Endometrium (tissue), 2 donors: ENCODE measurements at regions not wholly inside any gene's neighbourhood (a gene's known extent, or its start where the extent isn't known, plus 50 kb on each side); places are given as distances from the start of the nearest gene placed in this dataset.
"Not testable (repeated sequence)": the region's sequence is repeated elsewhere in the genome, so short reads cannot be mapped to it uniquely, and the experiment has no call there.

Source experiments
- FAIRE-seq: peaks from 2 replicates; lab custom pipeline; 2012; peaks lifted over from hg19 to GRCh38; lab: Jason Lieb, UNC
- donor health status: control.
- donor health status: control.

DNA sequence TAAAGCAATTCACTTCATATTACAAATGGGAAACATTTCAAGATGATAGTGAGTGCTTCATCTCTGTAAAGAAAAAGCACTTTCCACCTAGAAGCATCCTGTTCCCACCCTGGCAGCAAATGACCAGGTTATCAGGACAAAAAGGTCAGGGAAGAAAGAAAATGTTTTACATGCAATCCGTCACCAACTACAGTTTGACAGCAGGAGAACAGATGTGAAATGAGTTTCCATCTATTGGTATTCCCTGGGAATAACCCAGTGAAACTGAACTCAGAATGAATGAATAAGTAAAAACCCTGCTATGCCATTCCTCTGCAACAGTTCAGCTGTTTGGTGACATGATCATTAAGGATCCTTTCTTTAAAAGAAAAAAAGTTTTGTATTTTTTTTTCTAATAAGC, 67.6 kb downstream of the HTR1A start:
- FAIRE-seq, result no peak

- FAIRE-seq, result no peak
Observed at GRCh38 chr5:63878788-63879187, 83.5 kb downstream of the HTR1A start.

DNA sequence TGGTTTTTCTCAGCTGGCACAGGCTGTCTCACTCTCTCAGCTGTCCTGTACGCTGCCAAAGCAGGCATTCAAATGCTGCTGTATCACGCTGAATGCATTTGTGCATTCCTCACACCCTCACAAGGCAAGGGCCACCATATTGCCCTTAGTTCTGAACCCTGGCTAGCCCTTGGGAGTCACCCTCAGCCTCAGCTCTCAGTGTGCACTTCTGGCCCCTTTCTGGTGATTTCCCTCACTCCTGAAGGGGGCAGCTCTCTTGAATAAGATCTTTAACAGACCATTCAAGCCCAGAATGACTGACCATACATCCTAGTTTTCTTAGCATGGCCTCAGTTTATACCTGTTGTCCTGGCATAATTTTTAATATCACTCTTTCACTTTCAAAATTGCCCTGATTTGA, 84.3 kb downstream of the HTR1A start:
- FAIRE-seq, result no peak

- FAIRE-seq, result no peak
Observed at GRCh38 chr5:63860379-63860778, 101.9 kb downstream of the HTR1A start.

GRCh38 chr5:63854076-63854475, 108.2 kb downstream of the HTR1A start:
- FAIRE-seq, result no peak

GRCh38 chr5:63843190-63843589, 119.1 kb downstream of the HTR1A start:
- FAIRE-seq, result no peak

DNA sequence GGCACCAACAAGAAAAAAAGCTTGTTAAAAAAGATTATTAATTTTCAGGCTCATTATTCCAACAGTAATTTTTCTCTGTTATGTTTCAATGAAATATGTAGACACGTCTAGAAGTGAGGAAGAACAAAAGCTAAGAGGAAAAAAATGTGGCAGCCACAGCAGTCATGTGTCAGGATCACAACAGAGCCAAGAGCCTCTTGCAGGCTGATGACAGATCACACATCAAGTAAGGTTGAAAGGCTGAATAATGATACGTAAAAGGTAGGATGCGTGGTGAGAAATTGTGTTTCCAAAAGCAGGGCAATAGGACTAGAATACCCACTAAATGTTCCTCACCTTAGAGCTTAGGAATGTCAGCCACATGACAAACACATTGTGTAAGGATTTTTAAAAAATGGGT, 124.8 kb downstream of the HTR1A start:
- no peak for FAIRE-seq

- FAIRE-seq, result no peak
Observed at GRCh38 chr5:63831381-63831780, 130.9 kb downstream of the HTR1A start.

DNA sequence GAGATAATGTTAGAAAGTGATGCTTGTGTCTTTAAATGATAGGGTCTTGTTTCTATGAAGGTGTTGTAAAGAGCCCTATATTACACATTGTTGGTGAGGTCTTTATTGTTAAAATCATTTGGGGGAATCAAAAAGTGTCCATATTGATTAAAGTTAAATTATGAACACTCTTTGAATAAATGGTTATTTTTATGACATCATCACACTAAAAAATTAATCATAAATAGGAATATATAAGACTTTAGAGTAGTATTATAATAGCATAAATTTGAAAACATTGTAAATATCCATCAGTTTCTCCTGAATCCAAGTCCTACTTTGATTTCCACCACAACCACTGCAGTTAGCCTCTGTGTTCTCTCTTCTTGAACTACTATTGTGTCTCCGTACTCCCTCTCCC, 136.3 kb downstream of the HTR1A start:
- FAIRE-seq, result no peak

DNA sequence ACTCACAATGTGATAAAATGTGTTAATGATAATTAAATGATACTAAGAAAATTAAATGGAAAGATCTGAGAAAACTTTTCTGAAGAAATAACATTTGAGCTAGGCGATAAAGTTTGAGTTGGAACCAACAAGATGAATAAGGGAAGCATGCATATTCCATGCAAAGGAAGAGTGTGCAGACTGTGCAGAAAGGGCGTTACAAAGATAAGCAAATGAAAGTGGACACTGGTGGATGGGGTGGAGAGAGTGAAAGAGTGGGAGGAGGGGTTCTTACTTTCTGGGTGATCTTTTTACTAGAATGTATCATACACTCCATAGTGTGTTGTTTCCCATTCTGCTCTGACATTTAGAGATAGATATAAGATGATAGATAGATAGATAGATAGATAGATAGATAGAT, 138.7 kb downstream of the HTR1A start:
- FAIRE-seq, result no peak

GRCh38 chr5:63822614-63823013, 139.6 kb downstream of the HTR1A start:
- no peak for FAIRE-seq

GRCh38 chr5:63820577-63820976, 141.7 kb downstream of the HTR1A start:
- no peak for FAIRE-seq

DNA sequence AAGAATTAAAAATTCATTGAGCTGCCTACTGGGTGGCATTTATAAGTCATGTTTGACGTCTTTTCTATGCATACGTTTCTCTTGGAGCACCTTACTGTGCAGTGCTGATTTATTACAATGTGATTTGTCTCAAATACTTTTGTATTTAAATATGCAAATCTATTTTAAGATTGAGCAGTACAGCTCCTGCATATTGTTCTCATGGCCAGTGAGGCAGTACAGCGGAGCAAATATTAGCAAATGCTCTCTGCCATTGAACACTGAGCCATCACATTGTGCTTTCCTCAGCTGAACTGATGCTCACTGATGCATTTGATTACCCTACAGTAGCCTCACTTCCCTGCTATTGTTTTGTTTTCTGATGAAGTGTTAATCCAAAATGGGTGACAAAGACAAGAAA, 149.6 kb downstream of the HTR1A start:
- FAIRE-seq, result no peak

DNA sequence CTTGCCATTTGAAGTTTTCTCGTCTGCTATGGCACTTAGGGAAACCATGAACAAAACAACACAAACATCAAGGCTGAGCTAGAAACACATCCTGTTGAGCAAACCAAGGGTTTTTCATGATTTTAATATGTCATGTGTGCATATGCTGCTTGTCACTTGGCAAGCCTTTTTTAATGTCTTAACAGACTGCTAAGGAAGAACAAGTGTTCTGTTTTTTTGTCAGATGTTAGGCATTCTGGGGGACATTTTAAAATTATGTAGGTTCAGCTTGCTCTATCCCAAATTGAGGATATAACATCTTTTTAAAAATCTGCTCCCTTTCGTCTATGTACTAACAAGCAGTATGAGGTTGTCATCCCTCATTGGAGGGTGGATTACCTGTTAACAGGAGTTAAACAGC, 150.3 kb downstream of the HTR1A start:
- no peak for FAIRE-seq

DNA sequence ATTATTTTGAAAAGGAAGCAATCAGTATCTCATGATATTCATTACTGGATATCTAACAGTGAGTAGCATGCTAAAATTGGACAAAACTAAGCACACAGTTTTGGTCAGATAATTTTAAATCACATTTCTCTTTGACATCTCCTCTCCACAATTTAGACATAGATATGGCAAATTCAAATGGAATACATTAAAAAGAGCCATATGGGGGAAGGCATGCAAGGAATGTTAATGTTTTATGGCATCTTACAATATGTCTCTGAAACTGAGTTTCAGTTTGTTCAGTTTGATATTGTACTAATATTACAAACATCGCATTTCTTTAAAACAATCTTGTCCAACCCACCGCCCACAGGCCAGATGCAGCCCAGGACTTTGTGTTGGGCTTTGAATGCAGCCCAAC, 151.0 kb downstream of the HTR1A start:
- FAIRE-seq, result no peak

- no peak for FAIRE-seq
Observed at GRCh38 chr5:63805151-63805550, 157.1 kb downstream of the HTR1A start.

DNA sequence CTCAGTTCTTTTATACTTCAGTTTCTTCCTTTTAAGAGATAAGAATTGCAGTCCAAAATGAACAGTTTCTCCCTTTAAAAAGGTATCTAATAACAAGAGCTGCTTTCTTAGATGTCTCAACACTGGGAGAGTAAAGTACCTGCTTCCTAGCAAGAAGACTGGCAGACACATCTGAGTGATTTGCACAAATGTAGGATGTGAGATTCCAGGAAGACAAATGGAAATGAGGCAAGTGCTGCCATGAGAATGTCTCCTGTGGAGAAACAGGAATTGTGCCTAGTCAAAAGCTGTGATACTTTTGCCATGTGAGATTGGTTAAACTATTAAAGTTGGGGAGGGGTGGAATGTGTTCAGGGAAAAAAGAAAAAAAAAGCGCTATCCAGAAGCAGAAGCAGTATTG, 159.1 kb downstream of the HTR1A start:
- FAIRE-seq, result no peak

DNA sequence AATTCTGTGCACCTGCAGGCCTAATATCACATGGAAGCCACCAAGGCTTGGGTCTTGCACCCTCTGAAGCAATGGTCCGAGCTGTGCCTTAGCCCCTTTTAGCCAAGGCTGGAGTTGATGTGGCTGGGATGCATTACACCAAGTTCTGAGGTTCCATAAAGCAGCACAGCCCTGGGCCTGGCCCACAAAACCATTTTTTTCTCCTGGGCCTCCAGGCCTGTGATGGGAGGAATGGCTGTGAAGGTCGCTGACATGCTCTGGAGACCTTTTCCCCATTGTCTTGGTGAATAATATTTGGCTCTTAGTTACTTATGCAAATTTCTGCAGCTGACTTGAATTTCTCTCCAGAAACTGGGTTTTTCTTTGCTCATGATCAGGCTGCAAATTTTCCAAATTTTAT, 167.3 kb downstream of the HTR1A start:
- FAIRE-seq, result no peak

- FAIRE-seq, result no peak
Observed at GRCh38 chr5:63794296-63794695, 167.9 kb downstream of the HTR1A start.

GRCh38 chr5:63774939-63775338, 187.3 kb downstream of the HTR1A start:
- no peak for FAIRE-seq

DNA sequence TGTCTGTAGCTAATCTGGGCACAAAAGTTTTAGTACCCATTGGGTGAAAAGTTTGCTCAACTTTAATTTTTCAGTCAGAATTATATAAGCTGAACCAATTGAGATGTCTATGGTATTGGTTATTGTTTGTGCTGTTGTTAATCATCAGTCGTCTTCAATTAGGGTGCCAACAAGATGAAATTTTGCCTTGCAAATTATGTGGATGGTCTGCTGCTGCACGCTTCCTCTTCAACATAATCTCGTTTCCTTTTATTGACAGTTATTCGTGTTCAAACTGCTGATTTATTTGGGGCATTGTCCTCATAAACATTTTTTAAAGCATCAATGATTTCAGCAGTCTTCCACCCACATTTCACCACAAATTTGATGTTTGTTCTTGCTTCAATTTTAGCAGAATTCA, 194.0 kb downstream of the HTR1A start:
- FAIRE-seq, result no peak

GRCh38 chr5:63760965-63761364, 201.3 kb downstream of the HTR1A start:
- FAIRE-seq, result no peak

GRCh38 chr5:63743096-63743798, 219.0 kb downstream of the HTR1A start:
- no peak for FAIRE-seq

- FAIRE-seq, result not testable (repeated sequence)
Observed at GRCh38 chr5:63732880-63733279, 229.4 kb downstream of the HTR1A start.

DNA sequence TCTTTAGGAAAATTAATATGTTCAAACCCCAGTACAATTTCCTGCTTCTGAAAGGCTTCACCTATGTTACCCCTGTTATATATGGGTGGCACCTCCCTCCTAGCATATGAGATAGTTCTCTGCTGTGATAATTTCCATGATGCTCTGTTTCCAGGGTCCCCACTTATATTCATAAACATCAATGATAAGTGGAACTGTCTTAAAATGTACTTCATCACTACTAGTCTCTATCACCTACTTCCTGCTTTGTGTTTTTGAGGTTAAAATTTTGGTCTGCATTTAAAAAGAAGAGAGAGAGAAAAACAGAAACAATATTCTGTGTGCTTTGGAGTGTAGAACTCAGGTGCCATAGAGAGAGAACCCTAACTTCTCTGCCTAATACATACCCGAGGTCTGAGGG, 234.7 kb downstream of the HTR1A start:
- no peak for FAIRE-seq
